ENCODE measurements at regions not wholly inside any gene's neighbourhood (a gene's known extent, or its start where the extent isn't known, plus 50 kb on each side); places are given as distances from the start of the nearest gene placed in this dataset.
"Not testable (repeated sequence)": the region's sequence is repeated elsewhere in the genome, so short reads cannot be mapped to it uniquely, and the experiment has no call there.

DNA sequence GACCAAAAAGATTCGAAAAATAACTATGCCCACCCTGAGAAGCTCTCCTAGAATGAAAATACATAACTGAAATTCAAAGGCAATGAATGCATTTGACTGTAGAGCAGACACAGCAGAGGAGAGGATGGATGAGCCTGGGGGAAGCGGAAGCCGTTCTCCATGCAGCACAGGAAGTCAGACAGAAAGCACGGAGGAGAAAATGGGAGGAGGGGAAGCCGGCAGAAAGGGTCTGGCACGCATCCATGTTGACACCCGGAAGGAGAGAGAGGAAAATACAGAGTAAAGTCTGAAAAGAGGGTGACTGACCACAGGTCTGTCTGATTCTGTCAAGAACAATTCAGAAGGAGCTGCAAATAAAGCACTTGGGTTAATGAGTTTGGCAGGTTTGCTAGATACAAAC is 161.0 kb upstream of the FOXD4L5 start:
- TF ChIP-seq EP300 (IDR thresholded peaks at IDR 0.05): not testable (repeated sequence)
- TF ChIP-seq, protein P1, sequence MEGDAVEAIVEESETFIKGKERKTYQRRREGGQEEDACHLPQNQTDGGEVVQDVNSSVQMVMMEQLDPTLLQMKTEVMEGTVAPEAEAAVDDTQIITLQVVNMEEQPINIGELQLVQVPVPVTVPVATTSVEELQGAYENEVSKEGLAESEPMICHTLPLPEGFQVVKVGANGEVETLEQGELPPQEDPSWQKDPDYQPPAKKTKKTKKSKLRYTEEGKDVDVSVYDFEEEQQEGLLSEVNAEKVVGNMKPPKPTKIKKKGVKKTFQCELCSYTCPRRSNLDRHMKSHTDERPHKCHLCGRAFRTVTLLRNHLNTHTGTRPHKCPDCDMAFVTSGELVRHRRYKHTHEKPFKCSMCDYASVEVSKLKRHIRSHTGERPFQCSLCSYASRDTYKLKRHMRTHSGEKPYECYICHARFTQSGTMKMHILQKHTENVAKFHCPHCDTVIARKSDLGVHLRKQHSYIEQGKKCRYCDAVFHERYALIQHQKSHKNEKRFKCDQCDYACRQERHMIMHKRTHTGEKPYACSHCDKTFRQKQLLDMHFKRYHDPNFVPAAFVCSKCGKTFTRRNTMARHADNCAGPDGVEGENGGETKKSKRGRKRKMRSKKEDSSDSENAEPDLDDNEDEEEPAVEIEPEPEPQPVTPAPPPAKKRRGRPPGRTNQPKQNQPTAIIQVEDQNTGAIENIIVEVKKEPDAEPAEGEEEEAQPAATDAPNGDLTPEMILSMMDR (IDR thresholded peaks at IDR 0.05): not testable (repeated sequence)

Measured in gastroesophageal sphincter (tissue), 3 donors.